HG03095 (cell line): ENCODE measurements at regions not wholly inside any gene's neighbourhood (a gene's known extent, or its start where the extent isn't known, plus 50 kb on each side); places are given as distances from the start of the nearest gene placed in this dataset.
"Not testable (repeated sequence)": the region's sequence is repeated elsewhere in the genome, so short reads cannot be mapped to it uniquely, and the experiment has no call there.

Source experiments
- ATAC-seq: cut with Tn5 transposase; IDR thresholded peaks from one replicate; pipeline ENCODE4 v1.9.1; 2021; ENCODE audit warnings: moderate library complexity; ENCODE audit not compliant: unreplicated experiment

DNA sequence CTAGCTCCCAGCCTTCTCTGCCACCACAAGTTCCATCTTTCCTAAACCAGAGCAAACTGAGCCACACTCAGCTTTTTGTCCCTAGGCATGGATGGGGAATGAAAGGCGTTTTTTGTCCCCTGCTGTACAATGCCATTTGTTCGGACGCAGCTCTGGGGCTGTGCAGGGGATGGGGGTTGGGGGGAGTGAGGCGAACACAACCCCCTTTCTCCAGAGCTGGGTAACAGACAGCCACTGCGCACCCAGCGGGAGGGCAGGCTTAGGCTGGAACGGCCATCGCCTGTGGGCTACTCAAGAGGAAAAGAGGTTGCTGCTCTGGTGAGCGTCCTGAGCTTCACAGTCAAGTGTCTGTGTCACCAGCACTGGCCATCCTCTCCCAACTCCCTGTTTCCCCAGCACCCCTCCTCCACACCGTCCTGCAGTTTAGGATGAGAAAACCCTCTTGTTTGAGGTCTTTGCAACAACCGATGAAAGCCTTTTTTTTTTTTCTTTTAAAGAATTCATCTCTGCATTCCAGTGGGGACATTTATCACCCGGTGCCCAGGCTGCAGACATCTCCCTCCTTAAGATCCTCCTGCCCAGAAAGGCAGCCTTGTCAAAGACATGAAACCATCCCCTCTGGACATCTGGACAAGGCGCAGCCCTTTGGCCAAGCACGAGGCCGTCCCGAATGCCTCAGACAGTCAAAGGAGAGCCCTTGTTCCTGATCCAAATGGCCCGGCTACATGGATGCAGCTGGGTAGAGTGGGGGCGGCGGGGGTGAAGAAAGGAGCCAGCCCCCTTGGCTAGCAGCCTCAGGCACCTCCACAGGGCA is 419.6 kb downstream of the BCOR start:
- ATAC-seq: no peak

- ATAC-seq: no peak
Measured at GRCh38 chrX:39678914-39679313, 418.8 kb downstream of the BCOR start.

DNA sequence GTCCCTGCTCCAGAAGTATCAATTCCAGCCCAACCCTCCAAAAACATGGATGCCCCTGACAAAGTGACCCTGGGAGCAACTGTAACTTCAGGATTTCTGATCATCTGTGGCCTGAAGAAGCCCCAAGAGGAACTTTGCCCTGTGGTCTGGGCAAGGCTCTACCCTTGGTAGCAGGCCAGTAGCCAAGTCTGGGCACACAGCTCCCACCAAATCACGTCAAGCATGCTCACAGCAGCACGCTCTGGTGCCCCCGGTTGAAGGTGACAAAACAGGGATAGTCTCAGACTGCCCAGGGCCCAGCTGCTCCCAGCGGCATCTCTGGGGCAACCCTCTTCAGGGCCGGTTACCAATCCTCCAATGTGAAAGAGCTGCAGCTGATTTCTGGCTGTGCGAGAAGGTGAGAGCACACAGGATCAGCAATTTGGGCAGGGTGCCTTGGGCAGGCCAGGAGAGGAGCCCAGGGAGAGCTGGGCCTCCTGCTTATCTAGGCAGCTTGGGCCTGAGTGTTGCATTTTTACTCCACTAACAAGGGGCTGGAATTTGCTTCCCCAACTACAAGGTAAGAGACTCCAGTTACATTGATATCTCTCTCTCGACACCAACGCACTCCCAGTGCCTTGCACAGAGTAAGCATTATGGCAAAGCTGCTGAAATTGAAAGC is 418.1 kb downstream of the BCOR start:
- no peak for ATAC-seq

DNA sequence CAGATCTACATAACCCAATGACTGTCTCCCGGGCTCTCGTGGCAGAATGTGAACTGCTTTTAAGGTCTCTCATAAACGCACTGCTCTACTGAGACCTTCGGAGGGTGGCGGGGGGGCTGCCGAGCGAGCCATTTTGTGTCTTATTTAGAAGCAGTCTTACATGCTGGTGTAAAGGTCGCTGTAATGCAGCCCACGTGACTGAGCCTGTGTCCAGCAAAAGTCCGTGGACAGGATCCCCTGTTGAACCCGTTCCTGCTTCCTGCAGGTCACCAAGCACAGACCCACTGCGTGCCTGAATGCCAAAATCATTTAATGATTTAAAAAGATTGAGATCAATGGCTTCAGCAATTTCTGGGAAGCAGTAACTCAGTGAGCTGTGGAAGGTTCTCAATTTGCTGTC is 415.9 kb downstream of the BCOR start:
- no peak for ATAC-seq

- no peak for ATAC-seq
Measured at GRCh38 chrX:39682778-39683177, 415.0 kb downstream of the BCOR start.

- no peak for ATAC-seq
Measured at GRCh38 chrX:39688219-39688575, 409.6 kb downstream of the BCOR start.

DNA sequence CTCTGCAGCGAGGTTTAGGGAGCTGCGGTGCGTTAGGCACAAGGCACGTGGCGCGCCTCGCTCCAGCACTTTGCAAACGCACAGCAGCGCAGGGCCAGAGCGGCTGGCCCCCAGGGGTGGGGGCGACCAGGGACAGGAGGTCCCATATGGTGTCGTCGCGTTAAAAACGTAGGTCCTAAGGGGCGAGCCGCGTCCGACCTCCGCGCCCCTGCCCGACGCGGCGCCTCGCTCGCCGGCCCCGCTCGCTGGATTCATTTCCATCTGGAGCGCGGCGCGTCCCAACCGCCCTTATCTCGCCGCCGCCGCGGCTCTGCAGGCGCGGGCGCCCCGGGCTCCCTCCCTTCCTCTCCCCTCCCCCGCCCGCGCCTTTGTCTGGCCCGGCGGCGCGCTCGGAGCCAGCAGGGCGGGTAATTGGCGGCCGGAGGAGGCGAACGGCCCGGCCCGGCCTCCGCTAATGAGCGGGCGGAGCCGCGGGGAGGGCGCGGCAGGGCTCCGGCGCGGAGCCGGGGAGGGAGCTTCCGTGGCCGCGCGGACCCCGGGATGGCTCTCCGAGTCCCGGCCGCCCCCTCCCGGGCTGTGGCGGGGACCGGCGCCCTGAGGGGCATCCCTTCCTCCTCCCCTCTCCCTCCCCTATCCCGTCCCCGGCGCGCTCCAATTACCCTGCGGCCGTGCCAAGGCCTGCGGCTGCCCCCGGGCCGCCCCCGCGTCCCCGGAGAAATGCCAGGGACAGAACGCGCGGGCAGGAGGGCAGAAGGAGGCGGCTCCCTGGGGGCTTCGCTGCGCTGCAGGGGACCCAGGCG is 409.0 kb downstream of the BCOR start:
- no peak for ATAC-seq

- no peak for ATAC-seq
Measured at GRCh38 chrX:39689376-39690104, 408.2 kb downstream of the BCOR start.

GRCh38 chrX:39690541-39691415 is 407.0 kb downstream of the BCOR start:
- ATAC-seq: no peak

GRCh38 chrX:39691724-39692123 is 406.0 kb downstream of the BCOR start:
- no peak for ATAC-seq

GRCh38 chrX:39692796-39693195 is 405.0 kb downstream of the BCOR start:
- no peak for ATAC-seq

DNA sequence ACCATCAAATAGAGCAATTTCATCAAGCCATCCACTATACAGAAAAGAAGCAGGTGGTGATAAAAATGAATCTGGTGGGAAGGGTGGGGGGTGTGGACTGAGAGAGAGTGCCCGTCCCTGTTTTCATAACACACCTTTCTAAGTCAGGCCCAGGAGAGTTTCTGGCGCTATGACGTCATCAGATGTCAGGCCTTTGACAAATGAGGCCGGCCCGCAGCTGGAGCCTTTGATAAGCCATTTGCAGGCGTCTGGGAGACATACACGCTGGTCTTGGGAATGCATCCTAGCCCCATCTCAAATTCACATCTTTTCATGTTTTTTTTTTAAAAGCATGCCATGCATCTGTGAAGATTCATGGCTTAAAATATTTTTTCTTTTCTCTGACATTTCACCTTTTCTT is 404.5 kb downstream of the BCOR start:
- ATAC-seq: no peak

- ATAC-seq: not testable (repeated sequence)
Measured at GRCh38 chrX:39702636-39703035, 395.1 kb downstream of the BCOR start.

DNA sequence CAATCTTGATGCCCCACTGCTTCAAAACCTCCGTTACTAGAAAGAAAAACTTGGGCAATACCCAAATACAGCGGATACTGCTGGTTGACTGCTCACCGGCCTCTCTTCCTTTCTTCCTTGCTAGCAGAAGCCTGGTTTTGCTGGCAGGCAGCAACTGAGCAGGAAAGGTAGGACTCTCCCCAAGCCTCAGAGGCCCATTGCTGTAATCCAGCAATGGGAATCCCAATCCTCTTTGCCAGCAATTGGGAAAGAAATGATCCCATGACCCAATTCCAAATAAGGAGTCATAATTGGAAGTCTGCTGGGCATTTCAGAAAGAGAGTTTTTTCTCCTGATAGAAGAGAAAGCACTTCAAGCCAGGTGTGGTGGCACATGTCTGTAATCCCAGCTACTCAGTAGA is 394.5 kb downstream of the BCOR start:
- no peak for ATAC-seq

GRCh38 chrX:39704590-39704989 is 393.2 kb downstream of the BCOR start:
- ATAC-seq: no peak

DNA sequence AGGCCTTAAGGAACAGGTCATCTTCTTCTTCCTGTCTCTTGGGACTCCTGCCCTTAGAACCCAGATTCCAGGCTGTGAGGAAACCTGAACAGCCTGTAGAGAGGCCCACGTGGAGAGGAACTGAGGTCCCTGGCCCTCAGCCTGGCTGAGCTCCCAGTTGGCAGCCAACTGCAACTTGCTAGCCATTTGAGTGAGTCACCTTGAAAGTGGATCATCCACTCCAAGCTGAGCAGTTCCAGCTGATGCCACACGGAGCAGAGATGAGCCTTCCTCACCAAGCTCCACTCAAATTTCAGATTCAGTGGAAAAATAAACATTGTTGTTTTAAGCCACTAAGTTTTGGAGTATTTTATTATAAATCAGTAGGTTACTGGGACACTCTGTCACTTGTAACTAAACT is 392.5 kb downstream of the BCOR start:
- ATAC-seq: no peak

DNA sequence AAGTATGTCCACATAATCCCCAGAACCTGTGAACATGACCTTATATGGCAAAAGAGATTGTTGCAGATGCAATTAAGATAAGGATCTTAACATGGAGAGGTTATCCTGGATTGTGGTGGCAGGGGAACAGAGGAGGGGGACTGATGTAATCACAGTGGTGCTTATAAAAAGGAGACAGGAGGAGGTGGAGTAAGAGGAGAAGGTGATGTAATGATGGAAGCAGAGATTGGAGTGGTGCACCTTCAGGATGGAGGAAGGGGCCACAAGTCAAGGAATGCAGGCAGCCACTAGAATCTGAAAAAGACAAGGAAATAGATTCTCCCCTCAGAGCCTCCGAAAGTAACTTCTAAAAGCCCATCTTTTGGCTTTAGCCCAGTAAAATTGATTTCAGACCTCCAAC is 388.4 kb downstream of the BCOR start:
- ATAC-seq: no peak

DNA sequence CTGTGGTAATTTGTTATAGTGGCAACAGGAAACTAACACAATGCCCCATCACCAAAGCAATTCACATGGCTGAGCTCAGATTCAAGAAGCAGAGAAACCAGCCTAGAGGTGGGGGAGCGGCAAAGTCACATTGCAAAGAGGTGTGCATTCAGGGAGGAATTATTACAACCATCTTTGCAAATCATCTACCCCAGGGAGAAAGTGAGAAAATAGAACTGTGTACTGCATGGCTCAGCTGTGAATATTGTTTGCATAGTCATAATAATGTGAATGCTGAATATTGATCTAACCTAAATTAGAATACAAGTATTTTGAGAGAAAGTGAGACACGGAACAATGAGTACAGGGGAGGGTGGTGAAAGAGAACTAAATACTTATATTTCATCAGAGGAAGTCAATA is 387.9 kb downstream of the BCOR start:
- no peak for ATAC-seq

DNA sequence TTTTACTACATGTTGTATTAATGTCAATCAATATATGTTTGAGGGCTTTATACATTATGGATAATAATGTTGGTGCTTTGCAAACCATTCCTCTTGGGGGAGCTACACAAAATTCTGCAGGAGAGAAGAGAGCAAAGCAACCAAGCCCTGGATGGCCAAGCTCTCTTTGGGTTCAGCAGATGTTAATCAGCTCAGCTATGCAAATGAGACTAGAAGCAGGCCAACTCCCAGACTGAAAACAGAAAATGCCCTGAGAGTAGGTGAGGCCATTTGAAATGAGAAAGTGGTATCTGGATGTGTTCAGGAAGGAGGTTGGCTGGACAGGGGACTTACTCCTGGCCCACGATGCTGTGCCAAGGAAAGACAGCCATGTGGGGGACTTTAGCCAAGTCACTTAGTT is 387.0 kb downstream of the BCOR start:
- no peak for ATAC-seq

- ATAC-seq: no peak
Measured at GRCh38 chrX:39714471-39714870, 383.3 kb downstream of the BCOR start.
